GM18907 (cell line): ENCODE measurements at regions not wholly inside any gene's neighbourhood (a gene's known extent, or its start where the extent isn't known, plus 50 kb on each side); places are given as distances from the start of the nearest gene placed in this dataset.

Experiments
- ATAC-seq: cut with Tn5 transposase; IDR thresholded peaks from one replicate; pipeline ENCODE4 v1.9.1; 2021; ENCODE audit warnings: mild to moderate bottlenecking, moderate library complexity; ENCODE audit not compliant: unreplicated experiment

GRCh38 chr4:178693816-178694215 lies 1251.6 kb upstream of the AGA start:
- no peak for ATAC-seq

- no peak for ATAC-seq
Measured at GRCh38 chr4:178696515-178696914, 1254.3 kb upstream of the AGA start.

GRCh38 chr4:178712486-178712885 lies 1270.2 kb upstream of the AGA start:
- ATAC-seq: no peak

- no peak for ATAC-seq
Measured at GRCh38 chr4:178738026-178738425, 1295.8 kb upstream of the AGA start.

GRCh38 chr4:178745203-178745602 lies 1303.0 kb upstream of the AGA start:
- ATAC-seq: no peak

GRCh38 chr4:178752954-178753525 lies 1310.8 kb upstream of the AGA start:
- no peak for ATAC-seq

GRCh38 chr4:178778496-178778895 lies 1336.3 kb upstream of the AGA start:
- no peak for ATAC-seq

- no peak for ATAC-seq
Measured at GRCh38 chr4:178781779-178782178, 1339.5 kb upstream of the AGA start.

- no peak for ATAC-seq
Measured at GRCh38 chr4:178784491-178784890, 1342.3 kb upstream of the AGA start.

- ATAC-seq: no peak
Measured at GRCh38 chr4:178789279-178789678, 1347.0 kb upstream of the AGA start.

- ATAC-seq: no peak
Measured at GRCh38 chr4:178799204-178799603, 1357.0 kb upstream of the AGA start.

GRCh38 chr4:178808106-178808505 lies 1365.9 kb upstream of the AGA start:
- no peak for ATAC-seq

GRCh38 chr4:178809921-178810320 lies 1367.7 kb upstream of the AGA start:
- ATAC-seq: no peak

- ATAC-seq: no peak
Measured at GRCh38 chr4:178811356-178811755, 1369.1 kb upstream of the AGA start.

GRCh38 chr4:178812866-178813265 lies 1370.6 kb upstream of the AGA start:
- ATAC-seq: no peak

GRCh38 chr4:178814908-178815307 lies 1372.7 kb upstream of the AGA start:
- ATAC-seq: no peak

GRCh38 chr4:178823673-178824295 lies 1381.5 kb upstream of the AGA start:
- ATAC-seq: no peak

GRCh38 chr4:178836865-178837264 lies 1394.6 kb upstream of the AGA start:
- ATAC-seq: no peak

- no peak for ATAC-seq
Measured at GRCh38 chr4:178838776-178839175, 1396.5 kb upstream of the AGA start.

GRCh38 chr4:178856139-178856800 lies 1414.0 kb upstream of the AGA start:
- no peak for ATAC-seq

- ATAC-seq: no peak
Measured at GRCh38 chr4:178871476-178871875, 1429.2 kb upstream of the AGA start.

GRCh38 chr4:178881937-178882336 lies 1439.7 kb upstream of the AGA start:
- ATAC-seq: no peak
